ENCODE measurements at regions not wholly inside any gene's neighbourhood (a gene's known extent, or its start where the extent isn't known, plus 50 kb on each side); places are given as distances from the start of the nearest gene placed in this dataset.

GRCh38 chr2:105943977-105944376 is 199.3 kb downstream of the NCK2 start:
- TF ChIP-seq RCOR1 (IDR thresholded peaks at IDR 0.05; ENCODE audit: low read length) (no peak), CTCF (IDR thresholded peaks at IDR 0.05) (no peak), ZBTB33 (IDR thresholded peaks at IDR 0.05; ENCODE audit: borderline replicate concordance, low read depth) (no peak)
